ENCODE measurements at regions not wholly inside any gene's neighbourhood (a gene's known extent, or its start where the extent isn't known, plus 50 kb on each side); places are given as distances from the start of the nearest gene placed in this dataset.

DNA sequence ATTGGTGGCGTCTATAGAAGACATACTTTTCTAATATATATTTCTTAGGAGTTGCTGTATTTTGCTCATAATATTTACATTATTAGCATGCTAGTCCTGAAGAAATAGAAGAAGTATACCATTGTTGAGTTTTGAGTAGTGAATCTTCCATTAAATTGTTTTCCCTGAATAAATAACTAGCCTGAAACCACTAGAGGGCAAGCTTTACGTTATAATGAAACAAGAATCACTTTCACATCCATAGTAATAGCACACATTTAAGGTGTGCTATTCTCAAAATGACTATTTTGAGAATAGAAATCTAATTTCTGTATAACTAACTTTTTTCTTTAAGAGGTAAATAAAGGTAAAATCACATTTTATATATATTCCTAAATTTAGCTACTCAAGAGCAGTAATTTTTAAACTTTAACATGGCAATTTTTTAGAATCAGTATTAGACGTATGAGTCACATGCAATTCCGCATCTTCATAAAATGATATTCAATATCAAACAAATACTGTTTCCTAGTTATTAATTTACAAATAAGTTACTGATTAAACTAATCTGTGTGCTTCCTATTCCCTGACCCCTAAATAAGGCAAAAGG lies 213.2 kb upstream of the MANEA start:
- TF ChIP-seq EZH2 (IDR thresholded peaks at IDR 0.05; ENCODE audit: borderline replicate concordance, low read depth, low read length, severe bottlenecking), result no peak
- TF ChIP-seq POLR2A (IDR thresholded peaks at IDR 0.05; ENCODE audit: low read depth, low read length), result no peak
- TF ChIP-seq MYC (IDR thresholded peaks at IDR 0.05; ENCODE audit: low read depth, low read length), result no peak
- TF ChIP-seq, protein P1, sequence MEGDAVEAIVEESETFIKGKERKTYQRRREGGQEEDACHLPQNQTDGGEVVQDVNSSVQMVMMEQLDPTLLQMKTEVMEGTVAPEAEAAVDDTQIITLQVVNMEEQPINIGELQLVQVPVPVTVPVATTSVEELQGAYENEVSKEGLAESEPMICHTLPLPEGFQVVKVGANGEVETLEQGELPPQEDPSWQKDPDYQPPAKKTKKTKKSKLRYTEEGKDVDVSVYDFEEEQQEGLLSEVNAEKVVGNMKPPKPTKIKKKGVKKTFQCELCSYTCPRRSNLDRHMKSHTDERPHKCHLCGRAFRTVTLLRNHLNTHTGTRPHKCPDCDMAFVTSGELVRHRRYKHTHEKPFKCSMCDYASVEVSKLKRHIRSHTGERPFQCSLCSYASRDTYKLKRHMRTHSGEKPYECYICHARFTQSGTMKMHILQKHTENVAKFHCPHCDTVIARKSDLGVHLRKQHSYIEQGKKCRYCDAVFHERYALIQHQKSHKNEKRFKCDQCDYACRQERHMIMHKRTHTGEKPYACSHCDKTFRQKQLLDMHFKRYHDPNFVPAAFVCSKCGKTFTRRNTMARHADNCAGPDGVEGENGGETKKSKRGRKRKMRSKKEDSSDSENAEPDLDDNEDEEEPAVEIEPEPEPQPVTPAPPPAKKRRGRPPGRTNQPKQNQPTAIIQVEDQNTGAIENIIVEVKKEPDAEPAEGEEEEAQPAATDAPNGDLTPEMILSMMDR (IDR thresholded peaks at IDR 0.05; ENCODE audit: extremely low read depth in 1 of 2, insufficient read depth in 1 of 2, low read depth in 1 of 2, low read length in 2 of 2), result peak in 1 of 2 donors; percentile 9
- TF ChIP-seq POLR2AphosphoS5 (IDR thresholded peaks at IDR 0.05; ENCODE audit: insufficient read depth, low read depth, low read length), result no peak
- no peak for TF ChIP-seq FOS (IDR thresholded peaks at IDR 0.05; ENCODE audit: borderline replicate concordance, insufficient read depth, low read length)
- TF ChIP-seq, protein P2, sequence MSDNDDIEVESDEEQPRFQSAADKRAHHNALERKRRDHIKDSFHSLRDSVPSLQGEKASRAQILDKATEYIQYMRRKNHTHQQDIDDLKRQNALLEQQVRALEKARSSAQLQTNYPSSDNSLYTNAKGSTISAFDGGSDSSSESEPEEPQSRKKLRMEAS (IDR thresholded peaks at IDR 0.05; ENCODE audit: insufficient read depth, insufficient read length), result no peak
- no peak for TF ChIP-seq GATA2 (IDR thresholded peaks at IDR 0.05; ENCODE audit: insufficient read depth, insufficient read length, low read depth, low read length)
- TF ChIP-seq JUN (IDR thresholded peaks at IDR 0.05; ENCODE audit: borderline replicate concordance, insufficient read depth, insufficient read length, low read depth), result no peak

All from endothelial cell of umbilical vein (primary cell).